OCI-LY1 (cell line): ENCODE measurements at regions not wholly inside any gene's neighbourhood (a gene's known extent, or its start where the extent isn't known, plus 50 kb on each side); places are given as distances from the start of the nearest gene placed in this dataset.

Experiments
- H2AFZ ChIP-seq: fragments of 200-600 bp; sonication (generic), shearing (Covaris generic); 2 replicates; pipeline ENCODE4 v1.6.0; 2014; ENCODE audit warnings: antibody characterized with exemption, mild to moderate bottlenecking, low read length
- H3F3A ChIP-seq: fragments of 200-600 bp; sonication (generic), shearing (Covaris generic); 2 replicates; pipeline ENCODE4 v1.6.0; 2014; ENCODE audit warnings: mild to moderate bottlenecking, antibody characterized with exemption, low read length, moderate library complexity; ENCODE audit not compliant: insufficient read depth
- H3K27ac ChIP-seq: fragments of 200-600 bp; sonication (generic); 2 replicates; pipeline ENCODE4 v1.5.1; 2014; ENCODE audit warnings: low read length, mixed run types, mild to moderate bottlenecking, low read depth; ENCODE audit not compliant: poor library complexity, severe bottlenecking
- H3K27me3 ChIP-seq: fragments of 200-600 bp; sonication (generic); 2 replicates; pipeline ENCODE4 v1.6.0; 2014; ENCODE audit warnings: antibody characterized with exemption, mild to moderate bottlenecking, low read length, moderate library complexity; ENCODE audit not compliant: insufficient read depth
- H3K36me3 ChIP-seq: fragments of 200-600 bp; sonication (generic); 2 replicates; pipeline ENCODE4 v1.6.1; 2014; ENCODE audit warnings: mild to moderate bottlenecking, antibody characterized with exemption, low read length, moderate library complexity, mixed read lengths; ENCODE audit not compliant: insufficient read depth
- H3K4me1 ChIP-seq: fragments of 200-600 bp; sonication (generic); 2 replicates; pipeline ENCODE4 v1.5.1; 2014; ENCODE audit warnings: mild to moderate bottlenecking, low read length, moderate library complexity; ENCODE audit not compliant: insufficient read depth, severe bottlenecking
- H3K4me2 ChIP-seq: fragments of 200-600 bp; sonication (generic), shearing (Covaris generic); 2 replicates; pipeline ENCODE4 v1.6.1; 2014; ENCODE audit warnings: low read length
- H3K4me3 ChIP-seq: fragments of 200-600 bp; sonication (generic); 2 replicates; pipeline ENCODE4 v1.5.1; 2014; ENCODE audit warnings: low read length, low read depth, mild to moderate bottlenecking, mixed read lengths; ENCODE audit not compliant: poor library complexity, severe bottlenecking
- H3K79me2 ChIP-seq: fragments of 200-600 bp; shearing (Covaris generic); 2 replicates; pipeline ENCODE4 v1.6.1; 2016; ENCODE audit warnings: mixed run types, low read length, mixed read lengths; ENCODE audit not compliant: insufficient read depth
- H3K9ac ChIP-seq: fragments of 200-600 bp; sonication (generic), shearing (Covaris generic); 2 replicates; pipeline ENCODE4 v1.6.1; 2014; ENCODE audit warnings: mild to moderate bottlenecking, low read length, mixed read lengths
- H3K9me2 ChIP-seq: fragments of 200-600 bp; sonication (generic), shearing (Covaris generic); 2 replicates; pipeline ENCODE4 v1.6.1; 2014; ENCODE audit warnings: low read depth, mild to moderate bottlenecking, low read length, mixed read lengths
- H3K9me3 ChIP-seq: fragments of 200-600 bp; shearing (Covaris generic); 2 replicates; pipeline ENCODE4 v1.6.1; 2014; ENCODE audit warnings: low read length, mixed read lengths
- H4K20me1 ChIP-seq: fragments of 200-600 bp; sonication (generic), shearing (Covaris generic); 2 replicates; pipeline ENCODE4 v1.6.0; 2016; ENCODE audit warnings: mild to moderate bottlenecking, low read length; ENCODE audit not compliant: insufficient read depth
- CTCF ChIP-seq: fragments of 200-600 bp; sonication (generic), shearing (Covaris generic); IDR thresholded peaks from 2 replicates; pipeline ENCODE4 v1.5.1; 2017; ENCODE audit warnings: mild to moderate bottlenecking, antibody characterized with exemption, low read length, moderate library complexity, mixed read lengths
- EZH2 ChIP-seq: fragments of 200-600 bp; sonication (generic), shearing (Covaris generic); IDR thresholded peaks from 2 replicates; pipeline ENCODE4 v1.8.0; 2017; ENCODE audit warnings: borderline replicate concordance, mixed run types, mild to moderate bottlenecking, antibody characterized with exemption, low read length, moderate library complexity, mixed read lengths

- Histone ChIP-seq H3K4me1 (no peaks in the 10 kb centered on the region), H3K9ac (no peak overlapping the region), H3F3A (no peaks in the 10 kb centered on the region), H3K9me3 (no peaks in the 10 kb centered on the region), H3K27me3 (peaks cover 19% of the 10 kb centered on the region), H3K36me3 (no peaks in the 10 kb centered on the region), H3K4me3 (no peak overlapping the region), H3K9me2 (no peaks in the 10 kb centered on the region), H2AFZ (no peak overlapping the region), H3K4me2 (no peak overlapping the region), H4K20me1 (no peaks in the 10 kb centered on the region), H3K79me2 (no peaks in the 10 kb centered on the region), H3K27ac (no peak overlapping the region)
- TF ChIP-seq CTCF: no peak
- TF ChIP-seq EZH2: no peak
These were observed 316.2 kb upstream of the C1orf174 start for GRCh38 chr1:4216231-4216630.

- peaks cover 24% of the 10 kb centered on the region for H3K27me3 ChIP-seq
- H3K36me3 ChIP-seq: no peaks in the 10 kb centered on the region
- H4K20me1 ChIP-seq: no peaks in the 10 kb centered on the region
- no peaks in the 10 kb centered on the region for H3F3A ChIP-seq
- H3K9me2 ChIP-seq: no peaks in the 10 kb centered on the region
- no peaks in the 10 kb centered on the region for H3K79me2 ChIP-seq
- H3K9ac ChIP-seq: no peak overlapping the region
- H3K27ac ChIP-seq: no peak overlapping the region
- no peak for TF ChIP-seq EZH2
- no peak overlapping the region for H2AFZ ChIP-seq
- no peaks in the 10 kb centered on the region for H3K9me3 ChIP-seq
- no peaks in the 10 kb centered on the region for H3K4me1 ChIP-seq
- H3K4me3 ChIP-seq: no peak overlapping the region
- H3K4me2 ChIP-seq: no peak overlapping the region
These were observed 318.5 kb upstream of the C1orf174 start for GRCh38 chr1:4218619-4219018.

- H2AFZ ChIP-seq: no peak overlapping the region
- no peaks in the 10 kb centered on the region for H3K9me3 ChIP-seq
- TF ChIP-seq EZH2 (no peak), CTCF (no peak)
- H3K36me3 ChIP-seq: no peaks in the 10 kb centered on the region
- no peaks in the 10 kb centered on the region for H3K4me1 ChIP-seq
- H3K79me2 ChIP-seq: no peaks in the 10 kb centered on the region
- H3K4me2 ChIP-seq: no peak overlapping the region
- H3F3A ChIP-seq: no peaks in the 10 kb centered on the region
- no peaks in the 10 kb centered on the region for H3K9me2 ChIP-seq
- H3K9ac ChIP-seq: no peak overlapping the region
- no peak overlapping the region for H3K4me3 ChIP-seq
- no peak overlapping the region for H3K27ac ChIP-seq
- peaks cover 24% of the 10 kb centered on the region for H3K27me3 ChIP-seq
- H4K20me1 ChIP-seq: no peaks in the 10 kb centered on the region
These were observed 319.0 kb upstream of the C1orf174 start for GRCh38 chr1:4219111-4219510.

- Histone ChIP-seq H3K4me1 (no peaks in the 10 kb centered on the region), H3K4me3 (no peak overlapping the region), H2AFZ (no peak overlapping the region), H3K9ac (no peak overlapping the region), H3K79me2 (no peaks in the 10 kb centered on the region), H3K9me3 (no peaks in the 10 kb centered on the region), H3K4me2 (no peak overlapping the region), H3K27ac (no peak overlapping the region), H3K9me2 (no peaks in the 10 kb centered on the region), H4K20me1 (no peaks in the 10 kb centered on the region), H3K27me3 (peaks cover 20% of the 10 kb centered on the region; the same call in 1 of the 2 replicates), H3K36me3 (no peaks in the 10 kb centered on the region), H3F3A (no peaks in the 10 kb centered on the region)
- TF ChIP-seq EZH2: no peak
- TF ChIP-seq CTCF: no peak
These were observed 319.8 kb upstream of the C1orf174 start for GRCh38 chr1:4219826-4220225.
